Gastroesophageal sphincter (tissue), 4 donors: ENCODE measurements at regions not wholly inside any gene's neighbourhood (a gene's known extent, or its start where the extent isn't known, plus 50 kb on each side); places are given as distances from the start of the nearest gene placed in this dataset.
A peak's percentile ranks its signal among the peaks of the same experiment; 100 is the strongest.

Experiments used
- ATAC-seq: fragments of 150-250 bp; one replicate; pipeline ENCODE4 v1.9.1; 2016; ENCODE audit warnings: mild to moderate bottlenecking, moderate library complexity
- H3K27ac ChIP-seq, 4 donors: fragments of 200-600 bp; sonication (generic) in 3 of 4; 1 replicate in 3 of 4; 2 replicates in 1 of 4; pipeline ENCODE4 v1.5.1; 2016 to 2019
- H3K27me3 ChIP-seq: fragments of 200-600 bp; sonication (generic); one replicate; pipeline ENCODE4 v1.5.1; 2019
- H3K36me3 ChIP-seq, 2 donors: fragments of 200-600 bp; sonication (generic); one replicate each; pipeline ENCODE4 v1.5.1; 2019; ENCODE audit warnings: control low read depth in 1 of 2
- H3K4me1 ChIP-seq, 3 donors: fragments of 200-600 bp; sonication (generic); 1 replicate in 2 of 3; 2 replicates in 1 of 3; pipeline ENCODE4 v1.5.1; 2016 to 2019; ENCODE audit warnings: control low read depth in 2 of 3
- H3K4me3 ChIP-seq, 2 donors: fragments of 200-600 bp; sonication (generic); one replicate each; pipeline ENCODE4 v1.5.1; 2019; ENCODE audit warnings: mild to moderate bottlenecking in 1 of 2, moderate library complexity in 1 of 2
- H3K9me3 ChIP-seq, 3 donors: fragments of 200-600 bp; sonication (generic); one replicate each; pipeline ENCODE4 v1.5.1; 2017 to 2019; ENCODE audit warnings: control low read depth in 2 of 3
- EP300 ChIP-seq: sonication (generic); formaldehyde crosslinking; IDR thresholded peaks from one replicate; pipeline ENCODE4 v1.6.1; 2017; ENCODE audit warnings: antibody characterized with exemption, mild to moderate bottlenecking
- POLR2A ChIP-seq, 2 donors: fragments of 450-650 bp; IDR thresholded peaks; one replicate each; pipeline ENCODE4 v1.6.1; 2017; ENCODE audit warnings: antibody characterized with exemption in 2 of 2, mild to moderate bottlenecking in 2 of 2, moderate library complexity in 1 of 2
- POLR2AphosphoS5 ChIP-seq: sonication (generic); formaldehyde crosslinking; IDR thresholded peaks from one replicate; pipeline ENCODE4 v1.6.1; 2017; ENCODE audit warnings: antibody characterized with exemption
- WGBS, 2 donors: methylation state at CpG; one replicate each; pipeline ENCODE4 v1.1.5; 2018; ENCODE audit warnings: low coverage in 1 of 2; 5-methylcytosine and 5-hydroxymethylcytosine counted together
- TF ChIP-seq, protein P1 (sequence below), 4 experiments: fragments of 200-600 bp in 2 of 4; fragments of 450-650 bp in 2 of 4; sonication (generic) in 1 of 4; IDR thresholded peaks; one replicate each; pipeline ENCODE4 v1.5.1; 2017 to 2019; ENCODE audit warnings: antibody characterized with exemption in 4 of 4, mild to moderate bottlenecking in 2 of 4, moderate library complexity in 2 of 4

DNA sequence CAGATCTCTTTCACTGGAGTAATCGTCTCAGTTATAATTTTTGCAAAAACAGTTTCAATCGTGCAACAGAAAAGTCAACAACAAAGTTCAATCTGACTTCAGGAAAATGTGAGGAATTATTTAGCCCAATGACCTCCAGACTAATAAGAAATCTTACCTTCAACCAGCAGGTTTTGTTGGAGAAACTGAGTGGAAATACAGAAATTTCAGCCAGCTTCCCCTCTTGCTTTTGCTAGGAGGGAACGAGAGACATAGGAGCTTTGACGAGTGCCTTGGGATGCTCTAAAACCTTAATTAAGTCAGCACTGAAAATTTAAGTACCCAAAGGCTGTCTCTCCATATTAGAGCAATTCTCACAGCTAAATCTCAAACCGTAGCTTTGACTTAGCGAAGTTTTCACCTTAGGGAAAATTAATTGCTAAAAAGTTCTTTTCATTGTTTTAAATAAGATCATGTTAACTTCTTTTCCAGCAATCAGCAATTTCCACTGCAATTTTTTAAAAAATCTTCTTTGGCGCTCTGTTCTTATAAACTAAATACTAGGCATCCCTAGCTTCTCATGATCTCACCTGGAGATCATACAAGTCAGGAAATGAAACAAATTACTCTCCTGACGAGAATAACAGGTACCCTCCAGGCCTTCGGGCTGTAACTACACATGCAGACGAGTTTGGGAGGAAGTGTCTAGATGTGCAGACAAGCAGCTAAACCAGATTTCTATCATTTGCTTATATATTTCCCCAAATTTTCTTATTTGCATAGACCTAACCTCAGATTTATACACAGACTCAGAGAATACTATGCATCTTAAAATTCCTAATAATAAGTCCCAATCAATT lies 250.2 kb downstream of the FAM43A start:
- no peak overlapping the region for H3K4me3 ChIP-seq
- no peaks in the 10 kb centered on the region for H3K36me3 ChIP-seq
- TF ChIP-seq EP300: no peak
- ATAC-seq: no peak
- H3K4me1 ChIP-seq: peaks cover 0 to 28% (median 20%) of the 10 kb centered on the region in 3 donors
- H3K27me3 ChIP-seq: no peaks in the 10 kb centered on the region
- peaks cover 0 to 3% (median 0%) of the 10 kb centered on the region in 3 donors for H3K9me3 ChIP-seq
- 80 to 91% methylated on average over 8 to 9 of the region's 10 CpGs for WGBS, 2 donors
- no peak overlapping the region for H3K27ac ChIP-seq

DNA sequence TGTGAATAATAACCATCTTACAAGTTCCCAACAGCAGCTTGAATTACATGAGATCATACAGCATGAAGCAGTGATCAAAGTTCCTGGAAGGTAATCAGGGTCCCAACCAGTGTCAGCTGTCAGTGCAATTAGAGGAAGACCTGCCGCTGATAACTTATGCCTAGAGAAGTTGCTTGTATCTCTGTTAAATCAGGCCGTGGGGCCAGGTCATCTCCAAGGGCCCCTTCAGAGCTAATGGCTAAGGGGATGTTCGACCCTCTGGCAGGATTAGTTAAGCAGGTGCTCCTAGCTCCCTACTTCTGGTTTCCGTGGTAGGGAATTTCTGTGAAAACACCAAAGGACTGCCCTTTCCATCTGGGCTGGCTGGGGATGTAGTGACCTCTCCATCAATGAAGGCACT lies 251.0 kb downstream of the FAM43A start:
- TF ChIP-seq, protein P1, sequence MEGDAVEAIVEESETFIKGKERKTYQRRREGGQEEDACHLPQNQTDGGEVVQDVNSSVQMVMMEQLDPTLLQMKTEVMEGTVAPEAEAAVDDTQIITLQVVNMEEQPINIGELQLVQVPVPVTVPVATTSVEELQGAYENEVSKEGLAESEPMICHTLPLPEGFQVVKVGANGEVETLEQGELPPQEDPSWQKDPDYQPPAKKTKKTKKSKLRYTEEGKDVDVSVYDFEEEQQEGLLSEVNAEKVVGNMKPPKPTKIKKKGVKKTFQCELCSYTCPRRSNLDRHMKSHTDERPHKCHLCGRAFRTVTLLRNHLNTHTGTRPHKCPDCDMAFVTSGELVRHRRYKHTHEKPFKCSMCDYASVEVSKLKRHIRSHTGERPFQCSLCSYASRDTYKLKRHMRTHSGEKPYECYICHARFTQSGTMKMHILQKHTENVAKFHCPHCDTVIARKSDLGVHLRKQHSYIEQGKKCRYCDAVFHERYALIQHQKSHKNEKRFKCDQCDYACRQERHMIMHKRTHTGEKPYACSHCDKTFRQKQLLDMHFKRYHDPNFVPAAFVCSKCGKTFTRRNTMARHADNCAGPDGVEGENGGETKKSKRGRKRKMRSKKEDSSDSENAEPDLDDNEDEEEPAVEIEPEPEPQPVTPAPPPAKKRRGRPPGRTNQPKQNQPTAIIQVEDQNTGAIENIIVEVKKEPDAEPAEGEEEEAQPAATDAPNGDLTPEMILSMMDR (IDR thresholded peaks at IDR 0.05): no peak
- no peak for TF ChIP-seq EP300
- TF ChIP-seq POLR2AphosphoS5: no peak
- TF ChIP-seq POLR2A (IDR thresholded peaks at IDR 0.05): no peak
- 0 to 100% methylated on average over 1 of the region's 4 CpGs for WGBS, 2 donors
- peaks cover 0 to 20% (median 12%) of the 10 kb centered on the region in 3 donors for H3K4me1 ChIP-seq
- peaks cover 0 to 3% (median 0%) of the 10 kb centered on the region in 3 donors for H3K9me3 ChIP-seq
- no peak overlapping the region for H3K27ac ChIP-seq
- no peaks in the 10 kb centered on the region for H3K27me3 ChIP-seq
- no peak overlapping the region for H3K4me3 ChIP-seq
- no peaks in the 10 kb centered on the region for H3K36me3 ChIP-seq
- no peak for ATAC-seq

DNA sequence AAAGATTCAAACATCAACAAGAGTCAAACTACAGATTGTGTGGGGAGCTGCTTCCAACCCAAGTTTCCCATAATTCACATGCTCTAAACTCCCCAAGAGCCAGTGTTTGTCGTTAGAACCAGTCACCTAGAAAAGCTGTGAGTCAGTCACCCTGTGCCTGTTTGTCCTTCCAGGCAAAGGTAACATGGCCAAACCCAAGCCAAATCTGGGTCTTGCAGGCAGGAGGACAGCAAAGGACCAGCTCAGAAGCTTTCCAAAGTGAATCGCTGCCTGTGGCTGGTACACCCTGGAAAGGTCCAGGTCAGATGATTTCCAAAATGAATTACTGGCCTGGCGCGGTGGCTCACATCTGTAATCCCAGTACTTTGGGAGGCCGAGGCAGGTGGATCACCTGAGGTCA lies 251.5 kb downstream of the FAM43A start:
- Histone ChIP-seq H3K27ac (no peak overlapping the region), H3K4me3 (no peak overlapping the region), H3K4me1 (peaks cover 0 to 15% (median 10%) of the 10 kb centered on the region in 3 donors), H3K9me3 (peaks cover 0 to 3% (median 0%) of the 10 kb centered on the region in 3 donors), H3K27me3 (no peaks in the 10 kb centered on the region), H3K36me3 (no peaks in the 10 kb centered on the region)
- ATAC-seq: no peak
- 83% methylated on average over 4 of the region's 5 CpGs; no CpG with 5 or more reads in 1 of the 2 donors for WGBS, 2 donors
- TF ChIP-seq, protein P1 (IDR thresholded peaks at IDR 0.05): no peak
- TF ChIP-seq POLR2AphosphoS5 (no peak), EP300 (no peak), POLR2A (IDR thresholded peaks at IDR 0.05) (no peak)

DNA sequence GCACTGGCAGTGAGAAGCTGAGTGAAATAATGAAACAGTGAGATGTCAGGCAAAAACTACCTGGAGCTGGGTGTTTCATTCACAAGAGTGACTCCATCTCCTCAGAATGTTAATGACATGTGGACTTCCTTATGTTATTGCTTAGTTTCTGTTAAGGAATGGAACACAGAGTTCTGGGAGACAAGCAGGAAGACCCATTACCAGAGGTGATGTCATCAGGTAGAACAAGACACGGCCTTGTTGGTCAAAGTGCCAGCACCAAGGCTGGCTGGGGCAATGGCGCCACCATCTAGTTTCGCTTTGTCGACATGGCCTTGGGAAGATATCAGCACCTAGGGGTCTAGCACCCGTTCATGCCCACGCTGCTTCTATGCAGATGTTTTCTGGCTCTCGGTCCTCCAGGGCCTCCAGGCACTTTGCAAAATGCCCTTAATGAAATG lies 252.2 kb downstream of the FAM43A start:
- Histone ChIP-seq H3K4me1 (peaks cover 0 to 11% (median 10%) of the 10 kb centered on the region in 3 donors), H3K4me3 (no peak overlapping the region), H3K27me3 (no peaks in the 10 kb centered on the region), H3K9me3 (peaks cover 0 to 3% (median 0%) of the 10 kb centered on the region in 3 donors), H3K36me3 (no peaks in the 10 kb centered on the region), H3K27ac (peak overlapping the region in 1 of 4 donors; percentile 48)
- no peak for TF ChIP-seq POLR2AphosphoS5
- no peak for TF ChIP-seq EP300
- no peak for TF ChIP-seq POLR2A (IDR thresholded peaks at IDR 0.05)
- TF ChIP-seq, protein P1 (IDR thresholded peaks at IDR 0.05): no peak
- WGBS, 2 donors: 93% methylated on average over 6 of the region's 7 CpGs; no CpG with 5 or more reads in 1 of the 2 donors
- ATAC-seq: no peak

DNA sequence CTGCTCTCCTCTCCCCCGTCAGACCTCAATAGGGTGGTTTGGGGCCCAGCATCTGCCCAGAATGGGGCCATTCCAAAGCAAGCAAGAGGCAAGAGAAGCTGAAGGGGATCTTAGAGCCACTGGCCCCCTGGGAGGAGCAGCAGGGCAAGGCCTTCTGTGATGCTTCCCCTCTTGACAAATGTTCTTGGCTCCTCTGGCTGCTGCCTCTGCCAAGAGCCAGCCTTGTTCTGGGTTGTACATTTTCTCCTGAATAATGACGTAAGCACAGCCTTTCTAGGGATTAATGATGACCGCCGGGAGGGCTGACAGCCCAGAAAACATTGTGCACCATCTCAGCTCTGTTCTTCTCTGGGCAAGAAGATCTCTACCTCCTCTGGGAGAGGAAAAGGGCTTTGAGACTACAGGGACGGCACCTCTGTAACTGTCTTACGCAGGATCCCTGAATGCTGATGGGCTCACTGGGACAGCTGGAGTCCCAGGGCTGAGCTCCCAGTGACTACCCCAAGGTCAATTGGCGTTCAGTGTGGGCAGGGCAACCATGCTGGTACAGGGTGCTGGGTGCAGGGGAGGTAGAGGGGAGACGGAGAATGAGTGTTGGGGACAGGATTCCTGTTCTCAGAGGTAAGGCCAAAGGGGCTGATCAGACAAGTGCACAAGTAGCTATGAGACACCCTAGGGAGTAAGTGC lies 253.3 kb downstream of the FAM43A start:
- peak; percentile 72 for ATAC-seq
- no peak overlapping the region for H3K4me3 ChIP-seq
- no peaks in the 10 kb centered on the region for H3K36me3 ChIP-seq
- H3K9me3 ChIP-seq: no peaks in the 10 kb centered on the region
- no peaks in the 10 kb centered on the region for H3K27me3 ChIP-seq
- peaks cover 0 to 11% (median 10%) of the 10 kb centered on the region in 3 donors for H3K4me1 ChIP-seq
- TF ChIP-seq POLR2A (IDR thresholded peaks at IDR 0.05): no peak
- peak; percentile 78 for TF ChIP-seq POLR2AphosphoS5
- TF ChIP-seq, protein P1 (IDR thresholded peaks at IDR 0.05): no peak
- WGBS, 2 donors: 60 to 83% methylated on average over 1 to 3 of the region's 8 CpGs
- H3K27ac ChIP-seq: peak overlapping the region in 2 of 4 donors; percentile 42 to 48
